Spinal cord (tissue), 9 donors: ENCODE measurements at regions not wholly inside any gene's neighbourhood (a gene's known extent, or its start where the extent isn't known, plus 50 kb on each side); places are given as distances from the start of the nearest gene placed in this dataset.
"Not testable (repeated sequence)": the region's sequence is repeated elsewhere in the genome, so short reads cannot be mapped to it uniquely, and the experiment has no call there.

ENCODE experiments used
- DNase-seq, 6 donors: peaks; one replicate each; pipeline versions ENCODE4 v3.0.0 to v3.0.0-alpha.2; 2013 to 2015; ENCODE audit warnings: low spot score in 6 of 6, low read depth in 4 of 6
- H3K27ac ChIP-seq: one replicate; pipeline ENCODE4 v1.5.1; 2013; ENCODE audit warnings: low read depth, low read length, control low read depth
- H3K27me3 ChIP-seq: one replicate; pipeline ENCODE4 v1.6.1; 2013; ENCODE audit warnings: low read length; ENCODE audit not compliant: control insufficient read depth, insufficient read depth
- H3K36me3 ChIP-seq: one replicate; pipeline ENCODE4 v1.6.1; 2013; ENCODE audit warnings: low read length; ENCODE audit not compliant: control insufficient read depth, insufficient read depth
- H3K4me1 ChIP-seq: one replicate; pipeline ENCODE4 v1.6.1; 2013; ENCODE audit warnings: low read length; ENCODE audit not compliant: control insufficient read depth, insufficient read depth
- H3K4me3 ChIP-seq: one replicate; pipeline ENCODE4 v1.5.1; 2013; ENCODE audit warnings: low read depth, low read length, control low read depth
- H3K9me3 ChIP-seq: one replicate; pipeline ENCODE4 v1.6.1; 2013; ENCODE audit warnings: low read length; ENCODE audit not compliant: control insufficient read depth, insufficient read depth
- WGBS: methylation state at CpG from one replicate; pipeline ENCODE4 v1.1.5; 2013; ENCODE audit warnings: missing lambda C conversion rate; ENCODE audit not compliant: insufficient coverage; 5-methylcytosine and 5-hydroxymethylcytosine counted together
- donor health status: healthy.

DNA sequence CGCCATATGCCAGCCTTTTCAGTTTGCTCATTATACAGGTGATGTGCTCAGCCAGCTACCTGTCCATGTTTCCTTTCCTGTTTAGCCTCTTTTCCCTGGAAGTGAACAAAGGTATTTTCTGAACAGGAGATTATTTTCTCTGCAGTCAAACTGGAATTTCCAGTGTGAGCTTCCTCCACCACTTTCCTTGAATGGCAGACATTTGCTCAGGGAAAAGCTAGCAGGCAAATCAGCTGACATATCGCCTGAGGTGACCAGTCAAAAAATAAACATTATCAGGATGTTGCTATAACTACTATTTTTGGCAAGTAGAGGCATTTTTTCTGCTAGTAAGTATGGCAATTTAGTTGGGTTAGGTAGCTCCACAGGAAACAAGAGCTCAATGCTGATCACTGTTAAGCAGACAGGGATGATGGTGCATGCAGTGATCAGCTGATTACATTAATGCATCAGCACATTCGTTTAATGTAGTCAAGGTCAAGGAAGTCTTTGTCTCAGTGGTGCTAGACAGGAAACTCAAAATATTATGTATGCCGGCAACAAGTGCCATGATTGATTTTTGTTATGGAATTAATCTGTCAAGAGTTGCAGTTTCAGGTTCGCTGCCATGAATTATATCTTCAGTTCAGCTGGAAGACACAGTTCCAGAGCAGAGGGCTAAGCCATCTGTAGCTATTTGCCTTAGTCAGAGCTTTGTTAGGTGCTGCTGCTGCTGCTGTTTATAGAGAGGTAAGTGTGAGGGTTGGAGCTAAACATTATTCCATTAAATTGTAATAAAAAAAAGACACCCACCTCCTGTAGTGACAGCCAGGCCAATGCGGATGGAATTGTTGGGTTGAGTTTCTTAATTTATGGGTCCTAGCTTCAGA is 179.7 kb upstream of the ST6GALNAC5 start:
- Histone ChIP-seq H3K4me1 (no peaks in the 10 kb centered on the region), H3K36me3 (no peaks in the 10 kb centered on the region), H3K27me3 (no peaks in the 10 kb centered on the region), H3K9me3 (no peaks in the 10 kb centered on the region), H3K4me3 (no peak overlapping the region), H3K27ac (no peak overlapping the region)
- peak in 1 of 6 donors; percentile 54 for DNase-seq
- 35% methylated on average over 3 of the region's 6 CpGs for WGBS

DNA sequence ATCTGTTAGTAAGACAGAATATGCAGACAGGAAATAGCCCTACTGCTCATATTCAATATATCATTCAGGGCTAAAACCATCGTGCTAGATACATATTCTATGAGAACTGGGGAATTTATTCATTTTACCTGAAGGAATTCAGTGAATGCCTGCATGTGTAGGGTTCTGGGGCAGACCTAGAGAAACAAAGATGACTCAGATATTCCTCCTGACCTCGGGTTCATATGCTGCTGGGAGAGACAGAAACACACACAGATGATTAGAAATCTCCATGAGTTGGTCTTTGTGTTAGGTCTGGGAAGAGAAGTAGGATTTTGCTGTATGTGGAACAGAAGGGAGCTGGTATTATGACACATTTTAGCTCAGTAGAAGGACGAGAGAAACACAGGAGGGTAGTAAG is 176.5 kb upstream of the ST6GALNAC5 start:
- no peaks in the 10 kb centered on the region for H3K27me3 ChIP-seq
- no peak for DNase-seq
- H3K4me1 ChIP-seq: no peaks in the 10 kb centered on the region
- H3K4me3 ChIP-seq: no peak overlapping the region
- H3K27ac ChIP-seq: no peak overlapping the region
- peaks cover 3% of the 10 kb centered on the region for H3K9me3 ChIP-seq
- WGBS: 80% methylated on average over 2 of the region's 3 CpGs
- no peaks in the 10 kb centered on the region for H3K36me3 ChIP-seq

DNA sequence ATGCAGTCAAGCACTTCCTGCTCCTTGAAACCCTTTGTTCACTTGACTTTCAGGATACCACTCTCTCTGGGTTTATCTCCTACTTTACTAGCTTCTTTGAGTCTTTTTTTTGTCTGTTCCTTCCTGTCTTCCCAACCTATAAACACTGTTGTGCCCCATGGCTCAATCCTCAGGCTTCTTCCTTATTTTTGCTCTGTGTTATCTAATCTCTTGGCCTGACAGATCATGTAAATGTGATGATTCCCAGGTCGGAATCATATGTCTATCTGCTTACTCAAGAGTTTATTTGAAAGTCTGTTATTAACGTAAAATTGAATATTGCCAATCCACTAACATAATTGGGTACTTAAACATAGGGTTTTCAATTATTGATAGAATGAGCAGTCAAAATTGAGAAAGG is 171.7 kb upstream of the ST6GALNAC5 start:
- no peaks in the 10 kb centered on the region for H3K27me3 ChIP-seq
- H3K27ac ChIP-seq: no peak overlapping the region
- H3K36me3 ChIP-seq: no peaks in the 10 kb centered on the region
- no peaks in the 10 kb centered on the region for H3K4me1 ChIP-seq
- no peak overlapping the region for H3K4me3 ChIP-seq
- DNase-seq: no peak
- WGBS: no CpG with 5 or more reads among the region's 2 CpGs
- H3K9me3 ChIP-seq: peaks cover 3% of the 10 kb centered on the region

DNA sequence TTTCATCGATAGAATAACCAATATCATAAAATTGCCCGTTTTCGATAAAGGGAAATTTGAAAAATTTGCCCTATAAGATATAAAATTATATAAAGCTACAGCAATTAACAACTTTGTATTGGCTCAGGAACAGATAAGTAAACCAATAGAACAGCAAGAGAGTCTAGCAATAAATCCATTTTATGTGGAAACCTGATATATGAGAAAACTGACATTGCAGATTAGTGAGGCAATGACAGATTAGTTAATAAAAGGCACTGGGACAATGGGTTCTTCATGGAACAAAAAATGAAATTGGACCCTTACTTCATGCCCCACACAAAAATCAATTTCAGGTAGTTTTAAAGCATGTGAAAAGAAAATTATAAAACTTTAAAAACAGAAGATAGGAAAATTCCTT is 169.9 kb upstream of the ST6GALNAC5 start:
- WGBS: no CpG with 5 or more reads among the region's 3 CpGs
- H3K9me3 ChIP-seq: peaks cover 3% of the 10 kb centered on the region
- H3K4me3 ChIP-seq: no peak overlapping the region
- no peak for DNase-seq
- no peaks in the 10 kb centered on the region for H3K27me3 ChIP-seq
- H3K27ac ChIP-seq: no peak overlapping the region
- H3K36me3 ChIP-seq: no peaks in the 10 kb centered on the region
- H3K4me1 ChIP-seq: no peaks in the 10 kb centered on the region

DNA sequence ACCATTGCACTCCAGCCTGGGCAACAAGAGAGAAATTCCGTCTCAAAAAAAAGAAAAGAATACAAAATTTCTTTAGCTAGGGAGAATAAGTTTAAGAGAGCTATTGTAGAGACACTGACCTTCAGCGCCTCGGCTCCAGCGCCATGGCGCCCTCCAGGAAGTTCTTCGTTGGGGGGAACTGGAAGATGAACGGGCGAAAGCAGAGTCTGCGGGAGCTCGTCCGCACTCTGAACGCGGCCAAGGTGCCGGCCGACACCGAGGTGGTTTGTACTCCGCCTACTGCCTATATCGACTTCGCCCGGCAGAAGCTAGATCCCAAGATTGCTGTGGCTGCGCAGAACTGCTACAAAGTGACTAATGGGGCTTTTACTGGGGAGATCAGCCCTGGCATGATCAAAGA is 167.6 kb upstream of the ST6GALNAC5 start:
- 98% methylated on average over 20 of the region's 21 CpGs for WGBS
- H3K27ac ChIP-seq, H3K4me3 ChIP-seq, H3K4me1 ChIP-seq, H3K27me3 ChIP-seq, DNase-seq, H3K9me3 ChIP-seq, H3K36me3 ChIP-seq: not testable (repeated sequence)

DNA sequence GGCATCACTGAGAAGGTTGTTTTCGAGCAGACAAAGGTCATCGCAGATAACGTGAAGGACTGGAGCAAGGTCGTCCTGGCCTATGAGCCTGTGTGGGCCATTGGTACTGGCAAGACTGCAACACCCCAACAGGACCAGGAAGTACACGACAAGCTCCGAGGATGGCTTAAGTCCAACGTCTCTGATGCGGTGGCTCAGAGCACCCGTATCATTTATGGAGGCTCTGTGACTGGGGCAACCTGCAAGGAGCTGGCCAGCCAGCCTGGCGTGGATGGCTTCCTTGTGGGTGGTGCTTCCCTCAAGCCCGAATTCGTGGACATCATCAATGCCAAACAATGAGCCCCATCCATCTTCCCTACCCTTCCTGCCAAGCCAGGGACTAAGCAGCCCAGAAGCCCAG is 167.1 kb upstream of the ST6GALNAC5 start:
- not testable (repeated sequence) for H3K4me1 ChIP-seq, DNase-seq, H3K27me3 ChIP-seq, H3K36me3 ChIP-seq, H3K9me3 ChIP-seq, H3K4me3 ChIP-seq, H3K27ac ChIP-seq
- 91% methylated on average over 11 of the region's 12 CpGs for WGBS

DNA sequence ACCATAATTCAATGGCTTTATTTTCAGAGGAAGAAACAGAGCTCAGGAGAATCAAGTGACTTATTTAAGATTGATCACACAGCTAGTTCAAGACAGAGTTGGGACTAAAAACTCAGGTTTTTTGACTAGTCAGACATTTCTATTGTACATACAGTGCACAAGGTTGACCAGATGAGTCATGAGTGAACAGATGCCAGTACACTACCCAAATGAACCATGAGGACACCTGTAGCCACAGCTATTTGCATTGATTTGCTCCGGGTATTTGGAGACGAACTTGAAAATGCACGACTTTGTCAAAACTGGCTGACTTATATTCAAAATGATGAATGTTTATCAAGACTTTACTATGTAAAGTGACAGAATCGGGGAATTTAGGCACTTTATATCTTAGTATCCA is 161.7 kb upstream of the ST6GALNAC5 start:
- Histone ChIP-seq H3K27me3 (no peaks in the 10 kb centered on the region), H3K4me1 (no peaks in the 10 kb centered on the region), H3K36me3 (no peaks in the 10 kb centered on the region), H3K4me3 (no peak overlapping the region), H3K9me3 (no peaks in the 10 kb centered on the region), H3K27ac (no peak overlapping the region)
- no peak for DNase-seq
- 67% methylated on average over 3 of the region's 4 CpGs for WGBS

DNA sequence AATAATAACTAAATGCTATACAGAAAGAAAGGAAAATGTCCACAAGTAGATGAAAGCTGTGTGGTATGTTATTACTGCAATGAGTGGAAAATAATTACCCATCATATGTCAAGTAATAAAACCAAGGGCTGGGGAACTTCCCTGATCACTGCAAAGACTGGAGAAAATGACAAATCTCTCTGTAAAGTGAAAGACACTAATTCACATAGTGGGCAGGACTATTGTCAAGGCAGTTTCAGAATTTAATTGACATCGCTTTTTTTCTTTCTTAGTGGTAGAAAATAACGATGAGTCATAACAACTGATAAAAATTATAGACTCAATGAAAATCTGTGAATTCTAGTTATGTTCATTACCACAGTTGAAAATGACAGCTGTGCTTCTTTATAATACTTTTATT is 153.7 kb upstream of the ST6GALNAC5 start:
- no peak for DNase-seq
- Histone ChIP-seq H3K4me1 (no peaks in the 10 kb centered on the region), H3K36me3 (no peaks in the 10 kb centered on the region), H3K9me3 (no peaks in the 10 kb centered on the region), H3K4me3 (no peak overlapping the region), H3K27me3 (no peaks in the 10 kb centered on the region), H3K27ac (no peak overlapping the region)
- WGBS: no CpG with 5 or more reads among the region's 2 CpGs

DNA sequence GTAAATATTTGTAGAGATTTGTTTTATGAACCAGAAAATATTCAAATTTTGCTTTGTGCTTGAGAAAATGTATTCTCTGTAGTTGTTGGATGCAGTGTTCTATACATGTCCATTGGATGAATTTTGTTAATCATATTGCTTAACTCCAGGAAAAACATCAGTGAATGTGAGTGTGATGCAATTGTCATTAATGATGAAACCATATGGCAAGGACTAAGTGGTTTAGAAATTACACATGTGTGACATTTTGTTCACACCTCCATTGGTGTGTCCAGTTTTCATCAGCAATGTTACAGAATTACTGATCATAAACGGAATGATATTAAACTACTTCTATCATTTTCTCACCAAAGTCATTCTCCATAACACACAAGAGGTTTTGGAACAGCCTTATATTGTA is 151.8 kb upstream of the ST6GALNAC5 start:
- no peak overlapping the region for H3K27ac ChIP-seq
- no peaks in the 10 kb centered on the region for H3K4me1 ChIP-seq
- H3K4me3 ChIP-seq: no peak overlapping the region
- no CpG with 5 or more reads among the region's 1 CpG for WGBS
- DNase-seq: no peak
- H3K27me3 ChIP-seq: no peaks in the 10 kb centered on the region
- H3K36me3 ChIP-seq: no peaks in the 10 kb centered on the region
- H3K9me3 ChIP-seq: no peaks in the 10 kb centered on the region

DNA sequence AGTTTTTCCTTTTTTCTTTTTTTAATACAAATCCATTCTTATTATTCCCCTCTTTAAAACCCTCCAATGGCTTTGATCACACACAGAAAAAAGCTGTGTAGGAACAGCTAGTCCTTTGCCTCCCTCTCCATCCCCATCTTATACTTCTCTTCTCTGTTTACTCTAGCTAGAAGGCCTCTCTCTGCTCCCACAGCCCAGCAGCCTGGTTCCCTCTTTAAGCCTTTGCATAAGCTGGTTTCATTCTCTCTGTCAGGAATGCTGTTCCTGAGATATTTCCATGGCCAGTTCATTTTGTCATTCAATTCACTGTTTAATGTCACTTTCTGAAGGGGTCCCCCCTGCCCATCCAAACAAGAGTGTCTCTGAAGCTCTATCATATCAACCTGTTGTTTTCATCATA is 143.3 kb upstream of the ST6GALNAC5 start:
- no peak overlapping the region for H3K27ac ChIP-seq
- H3K27me3 ChIP-seq: no peaks in the 10 kb centered on the region
- no peak for DNase-seq
- no peaks in the 10 kb centered on the region for H3K4me1 ChIP-seq
- H3K36me3 ChIP-seq: no peaks in the 10 kb centered on the region
- H3K9me3 ChIP-seq: no peaks in the 10 kb centered on the region
- H3K4me3 ChIP-seq: no peak overlapping the region
